ENCODE measurements at regions not wholly inside any gene's neighbourhood (a gene's known extent, or its start where the extent isn't known, plus 50 kb on each side); places are given as distances from the start of the nearest gene placed in this dataset.

DNA sequence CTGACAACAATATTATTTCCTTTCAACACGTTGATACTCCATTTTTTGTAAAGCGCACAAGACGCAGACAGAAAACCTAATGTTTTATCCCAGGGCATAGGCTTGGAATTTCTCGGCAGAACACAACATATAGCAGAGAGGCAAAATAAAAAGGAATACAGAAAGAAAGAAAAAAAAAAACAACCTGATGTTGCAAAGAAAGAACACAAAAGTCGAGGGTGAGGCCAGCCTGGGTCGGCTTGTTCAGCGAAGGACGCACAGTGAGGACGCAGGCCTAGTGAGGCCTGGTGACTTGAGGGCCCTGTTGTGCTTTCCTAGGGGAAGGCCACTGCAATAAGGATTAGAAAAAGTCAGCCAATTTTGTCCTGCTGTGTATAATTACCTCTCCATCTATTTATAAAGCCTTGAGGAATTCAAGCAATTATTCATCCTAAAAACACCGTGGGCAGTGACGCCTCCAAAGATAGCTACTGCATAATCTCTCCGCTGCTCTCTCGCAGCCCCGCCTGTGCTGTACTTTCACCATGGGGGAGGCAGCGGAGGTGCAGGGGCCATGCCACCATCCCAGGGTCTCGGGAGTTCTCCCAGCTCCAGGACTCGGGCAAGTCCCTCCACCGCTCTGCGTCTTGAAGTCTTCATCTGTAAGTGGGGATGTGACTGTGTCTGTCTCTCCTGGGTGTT is 61.9 kb upstream of the SH3RF3 start:
- WGBS = 89% methylated on average over 19 of the region's 19 CpGs
- Histone ChIP-seq H3K27me3 (replicated peaks; ENCODE audit: insufficient read depth) (no peaks in the 10 kb centered on the region), H3K36me3 (no peaks in the 10 kb centered on the region), H3K9me3 (no peaks in the 10 kb centered on the region), H3K27ac (no peak overlapping the region), H3K4me3 (no peak overlapping the region), H3K4me1 (replicated peaks) (no peaks in the 10 kb centered on the region)
- DNase-seq (ENCODE audit: low spot score) = no peak
- TF ChIP-seq, protein P1, sequence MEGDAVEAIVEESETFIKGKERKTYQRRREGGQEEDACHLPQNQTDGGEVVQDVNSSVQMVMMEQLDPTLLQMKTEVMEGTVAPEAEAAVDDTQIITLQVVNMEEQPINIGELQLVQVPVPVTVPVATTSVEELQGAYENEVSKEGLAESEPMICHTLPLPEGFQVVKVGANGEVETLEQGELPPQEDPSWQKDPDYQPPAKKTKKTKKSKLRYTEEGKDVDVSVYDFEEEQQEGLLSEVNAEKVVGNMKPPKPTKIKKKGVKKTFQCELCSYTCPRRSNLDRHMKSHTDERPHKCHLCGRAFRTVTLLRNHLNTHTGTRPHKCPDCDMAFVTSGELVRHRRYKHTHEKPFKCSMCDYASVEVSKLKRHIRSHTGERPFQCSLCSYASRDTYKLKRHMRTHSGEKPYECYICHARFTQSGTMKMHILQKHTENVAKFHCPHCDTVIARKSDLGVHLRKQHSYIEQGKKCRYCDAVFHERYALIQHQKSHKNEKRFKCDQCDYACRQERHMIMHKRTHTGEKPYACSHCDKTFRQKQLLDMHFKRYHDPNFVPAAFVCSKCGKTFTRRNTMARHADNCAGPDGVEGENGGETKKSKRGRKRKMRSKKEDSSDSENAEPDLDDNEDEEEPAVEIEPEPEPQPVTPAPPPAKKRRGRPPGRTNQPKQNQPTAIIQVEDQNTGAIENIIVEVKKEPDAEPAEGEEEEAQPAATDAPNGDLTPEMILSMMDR (IDR thresholded peaks at IDR 0.05) = no peak
- TF ChIP-seq POLR2A (IDR thresholded peaks at IDR 0.05) (no peak), POLR2AphosphoS5 (IDR thresholded peaks at IDR 0.05) (no peak)
- intact Hi-C loops (cut with DNase I) = no loop called here

DNA sequence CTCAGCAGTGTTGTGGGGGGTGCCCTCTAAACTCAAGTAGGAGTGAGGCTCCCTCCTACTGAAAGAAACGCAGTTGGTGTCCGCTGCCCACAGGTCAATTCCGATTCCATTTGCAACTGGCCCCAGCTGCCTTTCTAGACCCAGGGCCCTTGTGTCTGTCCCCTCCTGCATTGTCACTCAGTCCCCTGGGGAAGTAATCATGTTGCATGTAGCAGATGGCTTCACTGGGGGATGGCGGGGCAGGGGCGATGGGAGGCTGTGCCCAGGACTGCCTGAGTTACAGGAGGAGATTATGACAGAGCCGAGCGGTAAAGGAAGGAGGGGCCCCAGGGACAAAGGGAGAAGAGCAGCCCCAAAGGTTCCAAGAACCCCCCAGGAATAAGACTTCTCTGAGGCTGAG is 62.5 kb upstream of the SH3RF3 start:
- Histone ChIP-seq H3K27ac (no peak overlapping the region), H3K9me3 (no peaks in the 10 kb centered on the region), H3K4me3 (no peak overlapping the region), H3K4me1 (replicated peaks) (no peaks in the 10 kb centered on the region), H3K36me3 (no peaks in the 10 kb centered on the region), H3K27me3 (replicated peaks; ENCODE audit: insufficient read depth) (no peaks in the 10 kb centered on the region)
- DNase-seq (ENCODE audit: low spot score) = no peak
- 90% methylated on average over 7 of the region's 7 CpGs for WGBS
- intact Hi-C loops (cut with DNase I) = no loop called here
- TF ChIP-seq POLR2AphosphoS5 (IDR thresholded peaks at IDR 0.05) = no peak
- no peak for TF ChIP-seq POLR2A (IDR thresholded peaks at IDR 0.05)
- TF ChIP-seq, protein P1 (IDR thresholded peaks at IDR 0.05) = no peak

DNA sequence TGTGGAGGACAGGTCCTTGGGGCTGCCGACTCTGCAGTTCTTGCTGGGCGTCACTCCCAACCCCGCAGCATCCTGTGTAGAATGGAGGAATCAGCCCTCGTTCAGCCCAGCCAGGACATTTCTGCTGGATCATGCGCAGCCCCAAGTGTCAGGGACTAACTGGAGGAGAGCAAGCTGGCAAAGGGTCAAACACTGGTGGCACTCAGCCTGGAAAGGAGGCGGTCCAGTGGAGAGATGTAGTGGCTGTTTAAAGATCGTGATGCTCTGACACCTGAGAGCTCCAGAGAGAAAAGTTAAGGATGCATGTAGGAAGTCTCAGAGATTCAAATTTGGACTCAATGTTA is 63.6 kb upstream of the SH3RF3 start:
- Histone ChIP-seq H3K4me3 (no peak overlapping the region), H3K4me1 (replicated peaks) (no peaks in the 10 kb centered on the region), H3K36me3 (no peaks in the 10 kb centered on the region), H3K27ac (no peak overlapping the region), H3K27me3 (replicated peaks; ENCODE audit: insufficient read depth) (no peaks in the 10 kb centered on the region), H3K9me3 (no peaks in the 10 kb centered on the region)
- TF ChIP-seq POLR2A (IDR thresholded peaks at IDR 0.05) (no peak), POLR2AphosphoS5 (IDR thresholded peaks at IDR 0.05) (no peak)
- TF ChIP-seq, protein P1 (IDR thresholded peaks at IDR 0.05) = no peak
- intact Hi-C loops (cut with DNase I) = no loop called here
- no peak for DNase-seq (ENCODE audit: low spot score)
- 25% methylated on average over 7 of the region's 7 CpGs for WGBS

DNA sequence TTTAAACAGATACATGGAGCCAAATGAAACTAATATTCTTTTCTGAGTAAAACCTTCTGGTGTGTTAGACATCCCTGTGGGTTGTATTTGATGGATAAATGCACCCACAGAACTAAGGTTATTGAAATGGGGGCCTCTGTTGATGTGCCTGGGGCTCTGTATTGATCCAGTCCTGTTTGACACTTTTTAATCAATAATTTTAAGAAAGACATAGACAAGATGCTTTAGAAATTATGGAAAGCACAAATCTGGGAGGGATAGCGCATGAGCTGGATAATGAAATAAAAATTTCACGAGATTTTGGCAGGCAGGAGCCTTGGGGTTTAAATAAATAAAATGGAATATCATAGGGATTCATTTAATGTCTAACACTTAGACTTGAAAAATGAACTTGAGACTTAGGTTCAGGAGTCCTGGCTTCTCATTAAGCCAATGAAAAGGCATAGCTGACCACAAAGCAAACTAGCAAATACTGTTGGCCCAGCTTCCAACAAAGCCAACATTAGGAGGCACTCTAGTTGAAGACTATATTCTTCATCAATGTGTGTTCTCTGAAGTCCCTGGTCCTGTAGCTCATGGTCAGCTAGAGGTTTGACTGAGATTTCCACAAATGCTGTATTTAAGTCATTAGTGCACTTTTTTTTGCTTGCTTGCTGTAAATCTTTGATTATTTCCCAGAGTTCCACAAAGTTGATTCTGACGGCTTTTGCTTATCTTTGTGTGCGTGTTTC is 64.2 kb upstream of the SH3RF3 start:
- no peak for TF ChIP-seq POLR2AphosphoS5 (IDR thresholded peaks at IDR 0.05)
- TF ChIP-seq, protein P1 (IDR thresholded peaks at IDR 0.05) = no peak
- no peak for TF ChIP-seq POLR2A (IDR thresholded peaks at IDR 0.05)
- 51% methylated on average over 4 of the region's 4 CpGs for WGBS
- Histone ChIP-seq H3K36me3 (no peaks in the 10 kb centered on the region), H3K4me1 (replicated peaks) (no peaks in the 10 kb centered on the region), H3K27me3 (replicated peaks; ENCODE audit: insufficient read depth) (no peaks in the 10 kb centered on the region), H3K4me3 (no peak overlapping the region), H3K9me3 (no peaks in the 10 kb centered on the region), H3K27ac (no peak overlapping the region)
- intact Hi-C loops (cut with DNase I) = no loop called here
- DNase-seq (ENCODE audit: low spot score) = no peak
